Omental fat pad (tissue), 3 donors: ENCODE measurements at regions not wholly inside any gene's neighbourhood (a gene's known extent, or its start where the extent isn't known, plus 50 kb on each side); places are given as distances from the start of the nearest gene placed in this dataset.

Experiments used
- ATAC-seq: fragments of 150-250 bp; one replicate; pipeline ENCODE4 v1.9.1; 2016; ENCODE audit warnings: mild to moderate bottlenecking, moderate library complexity; ENCODE audit not compliant: low FRiP score
- DNase-seq: peaks from one replicate; pipeline ENCODE4 v3.0.0-alpha.2; 2019; ENCODE audit warnings: low spot score
- TF ChIP-seq, protein P1 (sequence below), 3 donors: fragments of 450-650 bp; IDR thresholded peaks; one replicate each; pipeline ENCODE4 v1.5.1; 2016 to 2017; ENCODE audit warnings: antibody characterized with exemption in 3 of 3, mild to moderate bottlenecking in 3 of 3, moderate library complexity in 2 of 3

DNA sequence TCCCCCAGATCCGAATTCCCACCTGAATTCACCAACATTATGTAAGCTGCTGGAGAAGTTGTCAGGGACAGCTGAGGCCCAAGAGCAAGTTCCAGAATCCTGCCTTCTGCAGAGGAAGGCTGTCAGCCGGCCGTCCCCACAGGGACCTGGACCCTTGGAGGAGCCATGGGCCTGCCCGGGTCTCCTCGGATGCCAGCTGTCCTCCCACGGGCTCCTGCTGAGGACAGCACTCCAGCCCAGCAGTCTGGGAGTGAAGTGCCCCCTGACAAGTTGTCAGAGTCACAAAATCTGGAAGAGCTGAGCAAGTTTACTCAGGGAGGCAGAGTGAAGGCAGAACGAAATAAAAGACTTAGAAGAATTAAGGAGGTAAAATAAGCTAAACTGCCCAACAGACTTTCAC lies 192.5 kb upstream of the DAPK1 start:
- ATAC-seq (no peak), DNase-seq (no peak)
- TF ChIP-seq, protein P1, sequence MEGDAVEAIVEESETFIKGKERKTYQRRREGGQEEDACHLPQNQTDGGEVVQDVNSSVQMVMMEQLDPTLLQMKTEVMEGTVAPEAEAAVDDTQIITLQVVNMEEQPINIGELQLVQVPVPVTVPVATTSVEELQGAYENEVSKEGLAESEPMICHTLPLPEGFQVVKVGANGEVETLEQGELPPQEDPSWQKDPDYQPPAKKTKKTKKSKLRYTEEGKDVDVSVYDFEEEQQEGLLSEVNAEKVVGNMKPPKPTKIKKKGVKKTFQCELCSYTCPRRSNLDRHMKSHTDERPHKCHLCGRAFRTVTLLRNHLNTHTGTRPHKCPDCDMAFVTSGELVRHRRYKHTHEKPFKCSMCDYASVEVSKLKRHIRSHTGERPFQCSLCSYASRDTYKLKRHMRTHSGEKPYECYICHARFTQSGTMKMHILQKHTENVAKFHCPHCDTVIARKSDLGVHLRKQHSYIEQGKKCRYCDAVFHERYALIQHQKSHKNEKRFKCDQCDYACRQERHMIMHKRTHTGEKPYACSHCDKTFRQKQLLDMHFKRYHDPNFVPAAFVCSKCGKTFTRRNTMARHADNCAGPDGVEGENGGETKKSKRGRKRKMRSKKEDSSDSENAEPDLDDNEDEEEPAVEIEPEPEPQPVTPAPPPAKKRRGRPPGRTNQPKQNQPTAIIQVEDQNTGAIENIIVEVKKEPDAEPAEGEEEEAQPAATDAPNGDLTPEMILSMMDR (IDR thresholded peaks at IDR 0.05) = no peak

DNA sequence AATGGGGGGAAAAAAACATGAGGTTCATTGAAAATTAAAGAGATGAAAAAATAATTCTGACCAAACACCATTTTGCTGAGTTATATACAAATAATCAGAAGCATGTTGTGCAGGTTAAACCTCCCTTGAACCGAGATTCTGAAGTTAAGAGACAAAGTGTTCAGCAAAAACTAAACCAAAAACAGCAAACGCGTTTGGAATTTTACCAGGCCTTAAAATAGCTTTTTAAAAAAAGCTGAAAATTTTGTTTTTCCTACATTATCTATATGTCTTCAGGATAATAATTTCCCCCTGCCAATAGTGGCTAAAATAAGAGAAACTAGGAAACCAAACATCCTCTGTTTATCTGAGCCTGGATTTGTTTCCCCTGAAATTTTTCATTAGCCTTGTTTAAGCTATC lies 191.7 kb upstream of the DAPK1 start:
- TF ChIP-seq, protein P1 (IDR thresholded peaks at IDR 0.05) = no peak

DNA sequence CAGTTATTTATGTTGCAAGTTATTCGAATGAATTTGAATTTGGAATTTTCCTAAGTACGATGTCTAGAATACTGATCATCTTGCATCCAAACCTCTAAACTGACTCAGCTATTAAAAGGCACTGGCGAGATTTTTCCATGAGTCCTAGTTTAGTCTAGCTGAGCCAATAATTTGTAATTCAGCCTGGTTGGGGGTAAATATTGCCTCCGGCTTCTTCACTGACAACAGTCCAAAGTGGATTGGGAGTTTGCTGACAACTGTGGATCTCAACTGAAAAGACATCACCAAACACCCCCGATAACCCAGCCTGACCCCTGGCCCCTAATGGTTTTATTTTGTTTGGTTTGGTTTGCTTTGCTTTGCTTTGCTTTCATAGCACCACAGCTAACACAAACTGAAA lies 189.8 kb upstream of the DAPK1 start:
- ATAC-seq = no peak

More for the DNA sequence above, 191.7 kb upstream of the DAPK1 start:
- ATAC-seq (no peak), DNase-seq (no peak)

DNA sequence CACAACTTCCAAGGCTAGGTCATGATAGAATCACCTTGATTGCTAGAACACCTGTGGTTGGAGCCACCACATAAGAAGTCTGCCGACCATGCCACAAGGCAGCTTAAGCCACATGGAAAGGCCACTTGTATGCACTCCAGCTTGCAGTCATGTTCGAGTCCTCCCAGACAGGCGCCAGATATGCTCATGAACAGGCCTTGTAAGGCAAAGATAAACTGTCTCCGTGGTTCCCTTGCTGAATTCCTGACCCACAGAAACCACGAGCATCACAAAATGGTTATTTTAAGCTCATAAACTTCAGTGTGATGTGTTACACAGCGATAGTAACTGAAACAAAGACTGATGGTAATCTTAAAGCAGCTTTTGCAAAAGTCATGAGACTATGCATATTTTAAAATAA lies 188.4 kb upstream of the DAPK1 start:
- DNase-seq (no peak), ATAC-seq (no peak)
- TF ChIP-seq, protein P1 (IDR thresholded peaks at IDR 0.05) = no peak

More for the DNA sequence above, 189.8 kb upstream of the DAPK1 start:
- TF ChIP-seq, protein P1 (IDR thresholded peaks at IDR 0.05) = no peak
- no peak for DNase-seq

DNA sequence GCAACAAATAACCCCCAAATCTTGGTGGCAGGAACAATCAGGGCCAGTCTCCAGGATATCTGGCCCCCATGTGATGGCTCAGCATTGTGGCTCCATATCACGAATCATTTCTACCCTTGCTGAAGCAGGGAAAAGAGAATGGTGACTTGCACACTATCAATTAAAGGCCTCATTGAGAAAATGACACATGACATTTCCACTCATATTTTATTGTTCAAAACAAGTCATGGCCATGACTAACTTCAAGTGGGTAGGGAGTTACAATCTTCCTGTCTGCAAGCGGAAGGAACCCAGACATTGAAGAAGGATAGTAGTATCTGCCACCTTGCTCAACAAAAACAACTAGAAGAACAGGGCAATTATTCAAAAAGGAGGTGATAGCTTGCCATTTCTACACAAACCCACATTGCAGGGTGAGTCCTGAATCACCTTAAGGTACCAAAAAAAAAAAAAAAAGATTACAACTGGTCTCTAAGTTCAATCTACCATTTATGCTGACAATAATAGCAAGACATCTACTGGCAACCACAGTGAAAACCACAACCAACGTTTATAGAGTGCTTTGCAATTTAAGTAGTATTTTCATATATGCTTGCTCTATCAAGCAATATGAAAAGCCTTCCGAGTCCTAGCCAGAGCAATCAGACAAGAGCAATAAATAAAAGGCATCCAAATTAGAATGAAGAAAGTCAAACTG lies 186.7 kb upstream of the DAPK1 start:
- TF ChIP-seq, protein P1 (IDR thresholded peaks at IDR 0.05) = no peak
- DNase-seq (no peak), ATAC-seq (no peak)

DNA sequence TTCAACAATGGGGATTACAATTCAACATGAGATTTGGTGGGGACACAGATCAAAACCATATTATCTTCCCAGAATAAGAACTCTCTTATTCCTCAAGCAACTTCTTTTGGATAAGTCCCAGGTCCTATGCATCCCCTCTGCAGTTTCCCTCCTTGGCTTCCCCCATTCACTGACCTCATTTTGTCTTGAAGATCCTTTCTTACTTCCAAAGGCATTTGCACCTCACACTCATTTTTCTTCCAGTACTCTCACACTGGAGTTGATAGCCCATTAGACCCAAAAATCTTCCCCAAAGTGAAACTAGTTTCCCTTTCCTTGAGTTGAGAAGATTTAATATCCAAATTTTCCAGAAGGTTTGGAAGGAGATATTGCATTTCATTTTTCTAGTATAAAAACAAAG lies 178.0 kb upstream of the DAPK1 start:
- ATAC-seq (no peak), DNase-seq (no peak)
- TF ChIP-seq, protein P1 (IDR thresholded peaks at IDR 0.05) = no peak

DNA sequence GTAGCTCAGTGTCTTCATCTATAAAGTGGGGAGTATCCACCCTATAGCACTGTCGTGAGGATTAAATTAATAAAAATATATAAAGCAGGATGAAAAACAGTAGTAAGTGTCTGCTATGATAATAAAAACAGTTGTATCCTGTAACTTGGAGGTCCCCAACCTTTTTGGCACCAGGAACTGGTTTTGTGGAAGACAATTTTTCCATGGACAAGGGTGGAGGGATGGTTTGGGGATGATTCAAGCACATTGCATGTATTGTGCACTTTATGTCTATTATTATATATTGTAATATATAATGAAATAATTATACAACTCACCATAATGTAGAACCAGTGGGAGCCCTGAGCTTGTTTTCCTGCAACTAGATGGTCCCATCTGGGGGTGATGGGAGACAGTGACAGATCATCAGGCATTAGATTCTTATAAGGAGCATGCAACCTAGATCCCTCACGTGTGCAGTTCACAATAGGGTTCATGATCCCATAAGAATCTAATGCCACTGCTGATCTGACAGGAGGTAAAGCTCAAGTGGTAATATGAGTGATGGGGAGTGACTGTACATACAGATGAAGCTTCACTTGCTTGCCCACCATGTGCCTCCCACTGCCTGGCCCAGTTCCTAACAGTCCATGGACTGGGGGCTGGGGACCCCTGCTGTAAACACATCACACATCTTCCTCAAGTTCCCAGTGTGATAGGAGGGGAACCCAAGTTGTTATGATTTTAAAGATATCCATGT lies 177.4 kb upstream of the DAPK1 start:
- no peak for ATAC-seq
- TF ChIP-seq, protein P1 (IDR thresholded peaks at IDR 0.05) = no peak
- no peak for DNase-seq
